ENCODE measurements at regions not wholly inside any gene's neighbourhood (a gene's known extent, or its start where the extent isn't known, plus 50 kb on each side); places are given as distances from the start of the nearest gene placed in this dataset.
A peak's percentile ranks its signal among the peaks of the same experiment; 100 is the strongest.

DNA sequence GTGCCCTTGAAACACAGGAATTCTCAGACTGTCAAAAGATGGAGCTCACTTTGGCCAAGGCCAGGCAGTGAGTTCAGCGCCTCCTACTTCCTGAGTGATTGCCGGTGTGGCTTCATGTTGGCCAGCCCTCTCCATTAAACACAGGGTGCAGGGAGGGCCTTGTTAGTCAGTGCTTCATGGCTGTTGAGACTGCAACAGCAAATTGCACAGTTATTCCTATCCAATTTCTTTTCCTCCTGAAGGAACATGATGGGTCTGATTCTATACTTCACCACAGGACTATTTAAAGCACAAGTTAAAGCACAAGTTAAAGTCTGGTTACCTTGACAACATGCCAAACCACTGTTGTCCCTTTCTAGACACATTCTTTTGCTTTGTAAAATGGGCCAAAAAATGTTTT, 156.6 kb downstream of the SIPA1L2 start:
- DNase-seq (ENCODE audit: low read depth) = peak; percentile 58
- TF ChIP-seq, protein P1, sequence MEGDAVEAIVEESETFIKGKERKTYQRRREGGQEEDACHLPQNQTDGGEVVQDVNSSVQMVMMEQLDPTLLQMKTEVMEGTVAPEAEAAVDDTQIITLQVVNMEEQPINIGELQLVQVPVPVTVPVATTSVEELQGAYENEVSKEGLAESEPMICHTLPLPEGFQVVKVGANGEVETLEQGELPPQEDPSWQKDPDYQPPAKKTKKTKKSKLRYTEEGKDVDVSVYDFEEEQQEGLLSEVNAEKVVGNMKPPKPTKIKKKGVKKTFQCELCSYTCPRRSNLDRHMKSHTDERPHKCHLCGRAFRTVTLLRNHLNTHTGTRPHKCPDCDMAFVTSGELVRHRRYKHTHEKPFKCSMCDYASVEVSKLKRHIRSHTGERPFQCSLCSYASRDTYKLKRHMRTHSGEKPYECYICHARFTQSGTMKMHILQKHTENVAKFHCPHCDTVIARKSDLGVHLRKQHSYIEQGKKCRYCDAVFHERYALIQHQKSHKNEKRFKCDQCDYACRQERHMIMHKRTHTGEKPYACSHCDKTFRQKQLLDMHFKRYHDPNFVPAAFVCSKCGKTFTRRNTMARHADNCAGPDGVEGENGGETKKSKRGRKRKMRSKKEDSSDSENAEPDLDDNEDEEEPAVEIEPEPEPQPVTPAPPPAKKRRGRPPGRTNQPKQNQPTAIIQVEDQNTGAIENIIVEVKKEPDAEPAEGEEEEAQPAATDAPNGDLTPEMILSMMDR (conservative IDR thresholded peaks at IDR 0.05; ENCODE audit: low read depth, low read length) = no peak
- H3K4me3 ChIP-seq (ENCODE audit: low read depth, low read length) = no peak overlapping the region

- peak; percentile 56 for DNase-seq (ENCODE audit: low read depth)
- H3K4me3 ChIP-seq (ENCODE audit: low read depth, low read length) = no peak overlapping the region
- TF ChIP-seq, protein P1 (conservative IDR thresholded peaks at IDR 0.05; ENCODE audit: low read depth, low read length) = no peak
Observed at GRCh38 chr1:232472485-232473041, 157.4 kb downstream of the SIPA1L2 start.

GRCh38 chr1:232471250-232471649, 158.7 kb downstream of the SIPA1L2 start:
- no peak for DNase-seq (ENCODE audit: low read depth)
- TF ChIP-seq, protein P1 (conservative IDR thresholded peaks at IDR 0.05; ENCODE audit: low read depth, low read length) = no peak
- no peak overlapping the region for H3K4me3 ChIP-seq (ENCODE audit: low read depth, low read length)

GRCh38 chr1:232470711-232471110, 159.2 kb downstream of the SIPA1L2 start:
- no peak overlapping the region for H3K4me3 ChIP-seq (ENCODE audit: low read depth, low read length)
- TF ChIP-seq, protein P1 (conservative IDR thresholded peaks at IDR 0.05; ENCODE audit: low read depth, low read length) = no peak
- DNase-seq (ENCODE audit: low read depth) = no peak

GRCh38 chr1:232468249-232468648, 161.7 kb downstream of the SIPA1L2 start:
- H3K4me3 ChIP-seq (ENCODE audit: low read depth, low read length) = no peak overlapping the region
- DNase-seq (ENCODE audit: low read depth) = no peak
- TF ChIP-seq, protein P1 (conservative IDR thresholded peaks at IDR 0.05; ENCODE audit: low read depth, low read length) = no peak

GRCh38 chr1:232467073-232467760, 162.7 kb downstream of the SIPA1L2 start:
- TF ChIP-seq, protein P1 (conservative IDR thresholded peaks at IDR 0.05; ENCODE audit: low read depth, low read length) = peak; percentile 14
- no peak overlapping the region for H3K4me3 ChIP-seq (ENCODE audit: low read depth, low read length)
- DNase-seq (ENCODE audit: low read depth) = no peak

GRCh38 chr1:232464325-232464724, 165.6 kb downstream of the SIPA1L2 start:
- TF ChIP-seq, protein P1 (conservative IDR thresholded peaks at IDR 0.05; ENCODE audit: low read depth, low read length) = no peak
- no peak overlapping the region for H3K4me3 ChIP-seq (ENCODE audit: low read depth, low read length)

More at GRCh38 chr1:232464325-232464724, 165.6 kb downstream of the SIPA1L2 start:
- no peak for DNase-seq (ENCODE audit: low read depth)

All from choroid plexus epithelial cell (primary cell).